Activated CD4-positive, alpha-beta T cell treated with anti-CD3 and anti-CD28 coated beads, Interleukin-2, Interleukin-6, amounts not matched to agents 100 ng/mL and 50 ng/mL, durations not matched to agents 16 hours and 8 hours (primary cell): ENCODE measurements at regions not wholly inside any gene's neighbourhood (a gene's known extent, or its start where the extent isn't known, plus 50 kb on each side); places are given as distances from the start of the nearest gene placed in this dataset.

ENCODE experiments used
- DNase-seq: peaks from one replicate; pipeline ENCODE4 v3.0.0-alpha.2; 2020

- no peak for DNase-seq
Observed at GRCh38 chr2:17122887-17123501, 395.2 kb downstream of the RAD51AP2 start.

DNA sequence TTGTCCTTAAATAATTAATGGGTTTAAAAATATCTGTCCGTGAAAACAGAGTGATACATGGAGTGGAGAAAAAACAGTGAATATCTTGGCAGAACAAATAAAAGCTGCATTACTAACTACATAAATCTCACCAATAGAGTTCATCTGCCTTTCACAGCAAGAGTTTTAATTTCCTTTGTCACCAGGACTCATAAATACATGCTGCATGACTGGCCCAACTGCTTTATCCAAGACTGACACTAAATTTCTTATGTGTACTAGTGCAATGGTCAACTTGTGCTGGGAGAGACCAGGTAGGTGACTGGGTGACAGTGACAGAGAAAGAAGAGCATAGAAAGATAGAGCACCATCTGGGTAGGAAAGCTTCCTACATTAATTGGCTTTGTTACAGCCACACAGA, 402.8 kb downstream of the RAD51AP2 start:
- DNase-seq, result no peak

DNA sequence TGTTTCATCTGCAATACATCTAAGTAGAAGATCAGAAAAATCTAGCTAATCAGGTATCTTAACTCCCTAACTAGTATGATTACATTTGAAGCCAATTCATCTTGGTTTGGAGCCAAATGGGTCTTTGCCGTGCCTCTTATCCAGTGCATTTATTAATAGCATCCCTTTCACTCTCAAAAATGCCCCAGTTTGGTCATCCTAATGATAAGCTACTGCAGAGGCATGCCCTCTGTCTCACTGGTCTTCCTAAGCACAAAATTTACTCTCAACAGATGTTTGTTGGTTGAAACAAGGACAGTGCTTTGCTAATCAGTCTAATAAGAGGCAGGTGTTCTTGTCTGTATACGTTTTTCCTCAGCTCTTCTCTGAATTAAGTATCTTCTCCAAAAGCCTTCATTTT, 403.2 kb downstream of the RAD51AP2 start:
- no peak for DNase-seq

GRCh38 chr2:17107871-17108270, 410.4 kb downstream of the RAD51AP2 start:
- DNase-seq, result no peak

- no peak for DNase-seq
Observed at GRCh38 chr2:17107151-17107550, 411.1 kb downstream of the RAD51AP2 start.

- DNase-seq, result no peak
Observed at GRCh38 chr2:17106418-17106817, 411.8 kb downstream of the RAD51AP2 start.

DNA sequence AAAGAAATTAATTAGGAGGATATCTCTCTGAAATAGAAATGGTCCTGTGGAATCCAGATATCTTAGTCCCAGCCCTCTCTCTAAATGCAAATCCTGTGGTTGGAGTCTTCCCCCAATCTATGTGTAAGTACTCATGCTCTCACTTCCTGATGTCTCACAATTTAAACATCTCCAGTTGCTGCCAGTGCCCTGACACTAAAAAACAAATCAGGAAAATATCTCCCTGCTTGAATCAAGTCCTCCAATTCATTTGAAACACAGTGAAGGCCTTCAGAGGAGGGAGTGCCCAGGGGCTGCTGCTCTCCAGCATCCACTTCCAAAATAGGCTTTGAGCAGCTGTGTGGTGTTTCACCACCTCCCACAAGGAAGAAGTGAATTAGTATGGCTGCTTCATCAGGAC, 413.8 kb downstream of the RAD51AP2 start:
- no peak for DNase-seq

GRCh38 chr2:17101596-17101995, 416.6 kb downstream of the RAD51AP2 start:
- DNase-seq, result no peak

- DNase-seq, result no peak
Observed at GRCh38 chr2:17101091-17101490, 417.1 kb downstream of the RAD51AP2 start.

DNA sequence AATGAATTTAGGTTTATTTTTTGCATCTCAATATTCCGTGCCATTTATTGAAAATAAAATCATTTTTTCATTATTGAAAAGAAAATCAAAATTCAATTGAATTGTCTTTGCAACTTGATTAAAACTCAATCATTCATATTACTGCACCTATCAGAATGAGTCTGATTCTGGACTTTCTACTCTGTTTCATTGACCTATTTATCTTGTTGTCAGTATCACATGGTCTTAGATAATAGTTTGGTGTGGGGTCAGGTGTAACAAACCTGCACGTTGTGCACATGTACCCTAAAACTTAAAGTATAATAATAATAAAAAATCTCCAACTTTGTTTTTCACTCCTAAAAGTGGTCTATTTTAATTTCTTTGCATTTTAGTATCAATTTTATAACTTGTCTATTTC, 422.9 kb downstream of the RAD51AP2 start:
- DNase-seq, result no peak

DNA sequence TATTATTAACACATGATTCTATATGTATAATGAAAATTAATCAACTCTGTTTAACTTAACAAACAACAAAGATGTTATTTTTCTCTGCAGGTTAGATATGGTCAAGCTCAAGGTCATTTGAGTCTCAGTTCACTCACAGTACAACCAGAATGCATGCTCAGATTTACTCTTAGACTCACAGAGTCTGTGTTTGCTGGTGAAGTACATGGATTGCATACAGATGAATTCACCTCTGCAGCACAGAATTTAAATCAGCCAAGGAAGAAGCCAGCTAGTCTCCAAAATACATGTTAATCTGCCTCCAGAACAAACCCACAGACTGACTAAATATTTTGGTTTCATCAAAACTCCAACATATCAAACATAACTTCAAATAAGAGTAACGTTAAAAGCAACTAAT, 424.5 kb downstream of the RAD51AP2 start:
- no peak for DNase-seq

- no peak for DNase-seq
Observed at GRCh38 chr2:17086990-17087389, 421.4 kb upstream of the CYRIA start.

GRCh38 chr2:17085546-17086202, 420.0 kb upstream of the CYRIA start:
- DNase-seq, result no peak

DNA sequence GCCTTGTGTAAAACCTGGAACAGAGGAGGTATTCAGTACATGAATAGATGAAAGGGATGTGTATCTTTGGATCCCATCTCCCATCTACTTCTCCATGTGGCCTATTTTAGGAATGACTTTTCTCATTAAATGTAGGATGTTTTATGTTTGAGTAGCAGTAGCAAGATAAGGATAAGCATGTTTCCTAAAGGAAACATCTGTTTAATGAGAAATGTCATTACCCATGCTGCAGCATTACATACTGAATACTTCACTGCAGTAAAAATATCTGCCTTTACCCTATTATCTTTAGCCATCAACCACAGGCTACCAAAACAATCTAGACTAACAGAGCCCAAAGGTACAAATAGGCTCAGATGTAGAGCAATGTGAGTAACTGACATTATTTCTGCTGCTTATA, 419.2 kb upstream of the CYRIA start:
- DNase-seq, result no peak

GRCh38 chr2:17083902-17084301, 418.3 kb upstream of the CYRIA start:
- DNase-seq, result no peak

GRCh38 chr2:17079262-17079661, 413.6 kb upstream of the CYRIA start:
- DNase-seq, result no peak

- no peak for DNase-seq
Observed at GRCh38 chr2:17076533-17076932, 410.9 kb upstream of the CYRIA start.

DNA sequence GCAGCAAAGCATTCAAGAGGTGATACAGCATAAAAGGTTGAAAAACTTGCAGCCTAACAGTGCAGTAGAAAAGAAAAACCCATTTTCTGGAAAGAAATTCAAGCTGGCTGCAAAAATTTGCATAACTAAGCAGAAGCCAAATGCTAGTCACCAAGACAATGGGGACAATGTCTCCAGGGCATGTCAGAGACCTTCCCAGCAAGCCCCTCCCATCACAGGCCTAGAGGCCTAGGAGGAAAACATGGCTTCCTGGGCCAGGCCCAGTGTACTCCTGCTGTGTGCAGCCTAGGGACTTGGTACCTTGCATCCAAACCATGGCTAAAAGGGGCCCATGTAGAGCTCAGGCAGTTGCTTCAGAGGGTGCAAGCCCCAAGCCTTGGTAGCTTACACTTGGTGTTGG, 405.1 kb upstream of the CYRIA start:
- DNase-seq, result no peak

GRCh38 chr2:17069564-17069963, 403.9 kb upstream of the CYRIA start:
- DNase-seq, result no peak

DNA sequence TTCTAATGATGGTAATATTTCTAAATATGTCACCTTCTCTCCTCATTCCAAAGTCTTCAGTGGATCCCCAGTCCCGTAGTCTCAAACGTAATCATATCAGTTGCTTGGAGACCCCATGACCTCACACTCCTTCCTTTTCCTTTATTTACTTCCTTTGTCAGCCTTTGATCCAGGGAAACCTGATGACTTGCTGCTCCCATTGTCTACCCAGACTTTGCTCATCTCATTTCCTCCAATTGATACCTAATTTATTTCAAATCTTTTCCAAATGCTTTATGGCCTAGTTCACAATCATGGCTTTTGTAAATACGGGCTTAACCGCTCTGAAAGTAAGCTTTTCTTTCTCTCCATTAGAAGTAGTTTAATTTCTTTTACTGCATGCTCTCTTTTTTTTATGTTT, 402.4 kb upstream of the CYRIA start:
- no peak for DNase-seq

DNA sequence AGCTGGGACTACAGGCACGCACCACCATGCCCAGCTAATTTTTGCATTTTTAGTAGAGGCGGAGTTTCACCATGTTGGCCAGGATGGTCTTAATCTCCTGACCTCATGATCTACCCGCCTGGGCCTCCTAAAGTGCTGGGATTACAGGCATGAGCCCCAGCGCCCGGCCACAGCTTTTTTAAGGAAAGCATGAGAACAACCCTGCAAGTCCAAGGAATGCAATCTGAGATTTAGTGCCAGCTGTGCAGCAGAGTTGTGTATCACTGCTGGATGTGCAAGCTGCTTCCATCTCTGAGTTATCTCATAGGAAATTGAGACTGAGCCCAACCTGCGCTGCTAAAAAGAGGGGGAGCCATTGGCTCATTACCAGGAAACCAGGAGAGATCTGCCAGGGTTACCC, 399.9 kb upstream of the CYRIA start:
- no peak for DNase-seq

DNA sequence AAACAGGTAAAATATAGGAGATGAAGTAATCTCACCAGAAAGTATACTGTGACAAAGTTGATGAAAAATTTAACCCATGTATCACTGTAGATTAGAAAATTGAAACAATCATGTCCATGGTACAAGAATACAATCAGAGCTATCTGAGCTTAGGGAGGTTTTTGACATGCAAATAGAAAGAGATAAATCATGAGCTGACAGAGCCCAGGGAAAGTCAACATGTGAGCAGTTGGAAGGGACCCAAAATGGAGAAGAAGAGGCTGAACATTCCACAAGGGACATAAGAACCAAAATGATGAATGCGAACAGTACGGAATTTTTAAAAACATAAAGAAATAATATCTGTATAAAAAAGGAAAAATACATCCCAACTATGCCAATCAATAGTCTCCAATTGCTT, 395.4 kb upstream of the CYRIA start:
- DNase-seq, result no peak

DNA sequence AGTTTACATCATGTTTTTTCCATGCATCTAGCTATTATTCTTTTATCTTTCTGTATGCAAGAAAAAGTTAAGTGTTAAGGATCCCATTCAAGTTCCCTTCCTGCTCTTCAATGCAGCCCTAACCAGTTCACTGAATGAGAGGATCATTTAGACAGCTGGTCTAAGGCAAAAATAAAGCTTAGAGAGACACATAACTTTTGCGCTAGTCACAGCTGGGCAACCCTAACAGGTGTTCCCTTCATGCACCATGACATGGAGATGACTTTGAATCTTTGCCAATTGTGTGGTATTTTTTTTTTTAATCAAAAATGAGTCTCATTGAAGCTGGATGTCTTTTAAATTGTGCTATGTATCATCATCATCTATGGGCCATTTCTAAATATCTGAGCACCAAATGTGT, 393.8 kb upstream of the CYRIA start:
- DNase-seq, result no peak

GRCh38 chr2:17058772-17059402, 393.3 kb upstream of the CYRIA start:
- DNase-seq, result no peak
